Urothelium cell line (cell line): ENCODE measurements at regions not wholly inside any gene's neighbourhood (a gene's known extent, or its start where the extent isn't known, plus 50 kb on each side); places are given as distances from the start of the nearest gene placed in this dataset.

ENCODE experiments used
- DNase-seq: peaks from one replicate; pipeline ENCODE4 v3.0.0; 2011; ENCODE audit warnings: low spot score, mixed read lengths
- FAIRE-seq: peaks from 2 replicates; lab custom pipeline; 2011; peaks lifted over from hg19 to GRCh38; lab: Jason Lieb, UNC

- DNase-seq (peak; percentile 12), FAIRE-seq (no peak)
These were observed 94.4 kb upstream of the ADRA2C start for GRCh38 chr4:3671571-3672464.

- FAIRE-seq, result no peak
- DNase-seq, result no peak
These were observed 95.4 kb upstream of the ADRA2C start for GRCh38 chr4:3670521-3671519.

GRCh38 chr4:3669553-3669949 lies 96.6 kb upstream of the ADRA2C start:
- FAIRE-seq (no peak), DNase-seq (no peak)

- FAIRE-seq, result no peak
- no peak for DNase-seq
These were observed 97.2 kb upstream of the ADRA2C start for GRCh38 chr4:3668825-3669552.

- DNase-seq (no peak), FAIRE-seq (no peak)
These were observed 98.9 kb upstream of the ADRA2C start for GRCh38 chr4:3667258-3667657.

GRCh38 chr4:3666263-3666662 lies 99.9 kb upstream of the ADRA2C start:
- no peak for FAIRE-seq

GRCh38 chr4:3665360-3665891 lies 100.8 kb upstream of the ADRA2C start:
- DNase-seq (no peak), FAIRE-seq (no peak)

More at GRCh38 chr4:3666263-3666662, 99.9 kb upstream of the ADRA2C start:
- DNase-seq, result no peak

GRCh38 chr4:3663791-3664190 lies 102.4 kb upstream of the ADRA2C start:
- DNase-seq, result no peak
- FAIRE-seq, result no peak

- FAIRE-seq (no peak), DNase-seq (no peak)
These were observed 103.7 kb upstream of the ADRA2C start for GRCh38 chr4:3662516-3662915.

GRCh38 chr4:3661989-3662388 lies 104.2 kb upstream of the ADRA2C start:
- DNase-seq, result no peak
- FAIRE-seq, result no peak

- DNase-seq (no peak), FAIRE-seq (no peak)
These were observed 105.2 kb upstream of the ADRA2C start for GRCh38 chr4:3660928-3661515.

GRCh38 chr4:3660086-3660927 lies 105.9 kb upstream of the ADRA2C start:
- DNase-seq (no peak), FAIRE-seq (peak; percentile 85)

- DNase-seq (no peak), FAIRE-seq (no peak)
These were observed 107.1 kb upstream of the ADRA2C start for GRCh38 chr4:3659131-3659530.

- DNase-seq (no peak), FAIRE-seq (no peak)
These were observed 107.7 kb upstream of the ADRA2C start for GRCh38 chr4:3658530-3658913.

- DNase-seq (peak; percentile 28), FAIRE-seq (no peak)
These were observed 108.2 kb upstream of the ADRA2C start for GRCh38 chr4:3657902-3658529.

GRCh38 chr4:3656416-3657356 lies 109.5 kb upstream of the ADRA2C start:
- FAIRE-seq (no peak), DNase-seq (no peak)

GRCh38 chr4:3655963-3656362 lies 110.2 kb upstream of the ADRA2C start:
- no peak for FAIRE-seq
- no peak for DNase-seq

GRCh38 chr4:3655485-3655884 lies 110.7 kb upstream of the ADRA2C start:
- FAIRE-seq, result no peak
- no peak for DNase-seq
